Spleen (tissue), 11 donors: ENCODE measurements at regions not wholly inside any gene's neighbourhood (a gene's known extent, or its start where the extent isn't known, plus 50 kb on each side); places are given as distances from the start of the nearest gene placed in this dataset.

Experiments used
- DNase-seq: peaks from one replicate; pipeline ENCODE4 v3.0.0-alpha.2; 2020
- H3K27ac ChIP-seq, 8 donors: fragments of 200-600 bp; sonication (generic) in 7 of 8; 1 replicate in 4 of 8; 2 replicates in 4 of 8; pipeline versions ENCODE4 v1.5.0 to v1.8.0; 2016 to 2021; ENCODE audit warnings: inconsistent platforms in 4 of 8, mild to moderate bottlenecking in 4 of 8, moderate library complexity in 1 of 8
- H3K27me3 ChIP-seq, 7 donors: fragments of 200-600 bp; sonication (generic) in 6 of 7; replicated peaks in 1 of 7; 1 replicate in 4 of 7; 2 replicates in 3 of 7; pipeline versions ENCODE4 v1.5.0 to v1.8.0; 2016 to 2021; ENCODE audit warnings: inconsistent platforms in 3 of 7, mild to moderate bottlenecking in 1 of 7
- H3K36me3 ChIP-seq, 6 donors: fragments of 200-600 bp; sonication (generic) in 5 of 6; 1 replicate in 4 of 6; 2 replicates in 2 of 6; pipeline versions ENCODE4 v1.5.0 to v1.8.0; 2016 to 2021; ENCODE audit warnings: inconsistent platforms in 2 of 6
- H3K4me1 ChIP-seq, 6 donors: fragments of 200-600 bp; sonication (generic) in 5 of 6; 1 replicate in 3 of 6; 2 replicates in 3 of 6; pipeline versions ENCODE4 v1.5.0 to v1.8.0; 2016 to 2021; ENCODE audit warnings: inconsistent platforms in 3 of 6
- H3K4me3 ChIP-seq, 8 donors: fragments of 200-600 bp; sonication (generic) in 7 of 8; 1 replicate in 4 of 8; 2 replicates in 4 of 8; pipeline versions ENCODE4 v1.5.0 to v1.8.0; 2016 to 2021; ENCODE audit warnings: inconsistent platforms in 4 of 8, mild to moderate bottlenecking in 4 of 8, moderate library complexity in 2 of 8
- H3K9me3 ChIP-seq, 8 donors: fragments of 200-600 bp; sonication (generic) in 7 of 8; 1 replicate in 4 of 8; 2 replicates in 4 of 8; pipeline versions ENCODE4 v1.5.0 to v1.8.0; 2016 to 2021; ENCODE audit warnings: inconsistent platforms in 4 of 8
- CTCF ChIP-seq, 11 experiments: fragments of 200-600 bp in 7 of 11; fragments of 450-650 bp in 4 of 11; sonication (generic) in 4 of 11; IDR thresholded peaks in 8 of 11; conservative IDR thresholded peaks in 3 of 11; 1 replicate in 7 of 11; 2 replicates in 4 of 11; pipeline versions ENCODE4 v1.4.0 to v1.8.0; 2016 to 2021; ENCODE audit warnings: antibody characterized with exemption in 11 of 11, inconsistent platforms in 4 of 11, mild to moderate bottlenecking in 1 of 11
- POLR2A ChIP-seq, 3 donors: fragments of 450-650 bp; IDR thresholded peaks; one replicate each; pipeline ENCODE4 v1.5.1; 2017; ENCODE audit warnings: antibody characterized with exemption in 3 of 3, mild to moderate bottlenecking in 1 of 3
- POLR2AphosphoS5 ChIP-seq, 3 donors: sonication (generic); formaldehyde crosslinking; IDR thresholded peaks; one replicate each; pipeline ENCODE4 v1.5.1; 2017; ENCODE audit warnings: antibody characterized with exemption in 3 of 3
- WGBS, 5 donors: extraction: QIAGEN DNeasy Blood & Tissue Kit in 3 of 5; methylation state at CpG; one replicate each; pipeline versions ENCODE4 v1.1.5 to v1.1.7; 2013 to 2018; 5-methylcytosine and 5-hydroxymethylcytosine counted together
- intact Hi-C: fragments of 100-400 bp; cut with DNase I; formaldehyde crosslinking; loops from one replicate; pipeline ENCODE4 v1.15.0; 2023; ENCODE audit warnings: low total_unique reads
- donor health status: healthy with polysubstance abuse.
- donor health status: DM: no; HTN: no; CAD: no; lungs with moderate emphysema.
- donor health status: DM: no; HTN: no; CAD: no.
- donor health status: Bipolar disorder and iron deficiency.
- donor health status: healthy.
- donor health status: DM: no; HTN: no; CAD: no.
- donor health status: DM: yes; HTN: yes; CAD: no.

DNA sequence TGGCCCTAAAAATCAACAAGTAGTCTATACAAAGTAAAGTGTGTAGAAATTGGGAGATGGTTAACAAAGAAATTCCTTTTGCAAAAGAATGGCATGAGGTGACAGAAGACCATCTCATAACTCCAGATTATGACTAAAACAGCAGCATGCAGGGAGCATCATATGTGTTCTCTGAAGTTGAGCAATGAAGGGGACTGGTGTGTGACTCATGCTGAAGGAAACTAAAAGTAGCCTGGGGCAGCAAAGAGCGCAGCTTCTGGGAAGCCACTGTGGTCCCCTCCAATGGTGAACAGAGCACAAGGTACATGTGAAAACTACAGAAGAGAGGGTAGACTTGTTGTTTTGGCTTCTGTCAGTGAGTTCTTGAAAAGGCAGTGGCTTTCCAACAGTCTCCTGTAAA lies 133.4 kb downstream of the MACC1 start:
- 68 to 97% (median 82%) methylated on average over 1 of the region's 1 CpG for WGBS, 5 donors
- H3K36me3 ChIP-seq, result no peaks in the 10 kb centered on the region
- no peaks in the 10 kb centered on the region for H3K27me3 ChIP-seq
- H3K4me3 ChIP-seq, result no peak overlapping the region
- no peaks in the 10 kb centered on the region for H3K9me3 ChIP-seq
- intact Hi-C loops, result no loop called here
- TF ChIP-seq POLR2AphosphoS5 (IDR thresholded peaks at IDR 0.05) (no peak), CTCF (IDR thresholded peaks at IDR 0.05 in 8 of 11, conservative IDR thresholded peaks at IDR 0.05 in 3 of 11) (no peak), POLR2A (IDR thresholded peaks at IDR 0.05) (no peak)
- no peaks in the 10 kb centered on the region for H3K4me1 ChIP-seq
- no peak overlapping the region for H3K27ac ChIP-seq
- no peak for DNase-seq

DNA sequence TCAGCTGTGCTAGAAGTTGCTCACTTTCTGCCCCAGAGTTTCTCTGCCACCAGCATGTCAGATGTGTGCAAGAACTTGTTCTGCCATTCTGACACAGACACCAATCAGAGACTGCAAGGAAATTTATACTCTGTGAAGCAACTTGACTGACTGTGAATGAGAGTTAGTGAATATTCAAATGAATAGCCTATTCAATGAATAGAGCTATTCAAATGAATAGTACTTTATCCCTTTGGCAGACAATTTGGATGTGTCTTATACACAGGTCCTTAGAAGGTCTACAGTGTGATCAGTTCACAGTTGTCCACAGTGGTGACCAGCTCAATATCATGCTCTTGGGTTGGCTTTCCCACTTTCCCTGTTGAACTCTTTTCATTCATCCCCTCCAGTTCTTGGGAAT lies 138.1 kb downstream of the MACC1 start:
- TF ChIP-seq POLR2AphosphoS5 (IDR thresholded peaks at IDR 0.05) (no peak), POLR2A (IDR thresholded peaks at IDR 0.05) (no peak), CTCF (IDR thresholded peaks at IDR 0.05 in 8 of 11, conservative IDR thresholded peaks at IDR 0.05 in 3 of 11) (no peak)
- H3K36me3 ChIP-seq, result no peaks in the 10 kb centered on the region
- no peak overlapping the region for H3K27ac ChIP-seq
- no peak for DNase-seq
- no peaks in the 10 kb centered on the region for H3K4me1 ChIP-seq
- H3K4me3 ChIP-seq, result no peak overlapping the region
- no peaks in the 10 kb centered on the region for H3K27me3 ChIP-seq
- intact Hi-C loops, result no loop called here
- H3K9me3 ChIP-seq, result no peaks in the 10 kb centered on the region

DNA sequence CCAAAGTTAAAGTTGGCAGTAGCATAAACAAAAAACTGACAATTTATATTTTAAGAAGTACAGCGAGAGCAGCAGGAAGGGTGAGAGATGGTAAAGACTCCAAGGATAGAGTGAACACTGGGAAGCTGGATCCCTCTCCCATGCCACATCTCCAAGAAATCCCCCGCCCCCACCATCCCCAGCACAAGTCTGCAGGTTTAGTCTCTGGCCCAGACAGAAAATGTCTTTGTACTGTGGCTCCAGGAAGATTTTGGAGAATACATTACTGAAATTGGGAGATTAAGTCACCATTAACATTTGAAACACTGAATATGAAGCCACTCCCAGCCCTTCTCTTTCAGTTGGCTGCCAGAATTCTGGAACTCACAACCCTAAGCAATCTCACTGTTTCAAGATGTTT lies 140.3 kb downstream of the MACC1 start:
- H3K4me3 ChIP-seq, result no peak overlapping the region
- no peaks in the 10 kb centered on the region for H3K36me3 ChIP-seq
- H3K9me3 ChIP-seq, result no peaks in the 10 kb centered on the region
- no peaks in the 10 kb centered on the region for H3K4me1 ChIP-seq
- intact Hi-C loops, result no loop called here
- WGBS, 5 donors, result 82 to 93% (median 89%) methylated on average over 2 of the region's 2 CpGs
- TF ChIP-seq POLR2AphosphoS5 (IDR thresholded peaks at IDR 0.05) (no peak), CTCF (IDR thresholded peaks at IDR 0.05 in 8 of 11, conservative IDR thresholded peaks at IDR 0.05 in 3 of 11) (no peak), POLR2A (IDR thresholded peaks at IDR 0.05) (no peak)
- no peak for DNase-seq
- no peaks in the 10 kb centered on the region for H3K27me3 ChIP-seq
- H3K27ac ChIP-seq, result no peak overlapping the region

- Histone ChIP-seq H3K27ac (no peak overlapping the region), H3K36me3 (no peaks in the 10 kb centered on the region), H3K4me3 (no peak overlapping the region), H3K4me1 (no peaks in the 10 kb centered on the region), H3K27me3 (no peaks in the 10 kb centered on the region), H3K9me3 (no peaks in the 10 kb centered on the region)
- TF ChIP-seq POLR2A (IDR thresholded peaks at IDR 0.05), result no peak
- TF ChIP-seq POLR2AphosphoS5 (IDR thresholded peaks at IDR 0.05), result no peak
- no peak for TF ChIP-seq CTCF (IDR thresholded peaks at IDR 0.05 in 8 of 11, conservative IDR thresholded peaks at IDR 0.05 in 3 of 11)
- intact Hi-C loops, result no loop called here
- 66 to 83% (median 80%) methylated on average over 4 of the region's 4 CpGs for WGBS, 5 donors
- no peak for DNase-seq
These were observed 141.0 kb downstream of the MACC1 start for GRCh38 chr7:20075992-20076820.
